DMS153 treated with DMSO at 0.1 percent for 48 hours (cell line): ENCODE measurements at regions not wholly inside any gene's neighbourhood (a gene's known extent, or its start where the extent isn't known, plus 50 kb on each side); places are given as distances from the start of the nearest gene placed in this dataset.
"Not testable (repeated sequence)": the region's sequence is repeated elsewhere in the genome, so short reads cannot be mapped to it uniquely, and the experiment has no call there.

Source experiments
- DNase-seq: peaks from one replicate; lab custom pipeline; 2025; ENCODE audit not compliant: unreplicated experiment; lab: John Stamatoyannopoulos, UW

GRCh38 chr5:1654786-1655495, 131.2 kb upstream of the LPCAT1 start:
- no peak for DNase-seq

GRCh38 chr5:1653698-1654651, 130.2 kb upstream of the LPCAT1 start:
- DNase-seq, result not testable (repeated sequence)

GRCh38 chr5:1652873-1653697, 129.3 kb upstream of the LPCAT1 start:
- no peak for DNase-seq

DNA sequence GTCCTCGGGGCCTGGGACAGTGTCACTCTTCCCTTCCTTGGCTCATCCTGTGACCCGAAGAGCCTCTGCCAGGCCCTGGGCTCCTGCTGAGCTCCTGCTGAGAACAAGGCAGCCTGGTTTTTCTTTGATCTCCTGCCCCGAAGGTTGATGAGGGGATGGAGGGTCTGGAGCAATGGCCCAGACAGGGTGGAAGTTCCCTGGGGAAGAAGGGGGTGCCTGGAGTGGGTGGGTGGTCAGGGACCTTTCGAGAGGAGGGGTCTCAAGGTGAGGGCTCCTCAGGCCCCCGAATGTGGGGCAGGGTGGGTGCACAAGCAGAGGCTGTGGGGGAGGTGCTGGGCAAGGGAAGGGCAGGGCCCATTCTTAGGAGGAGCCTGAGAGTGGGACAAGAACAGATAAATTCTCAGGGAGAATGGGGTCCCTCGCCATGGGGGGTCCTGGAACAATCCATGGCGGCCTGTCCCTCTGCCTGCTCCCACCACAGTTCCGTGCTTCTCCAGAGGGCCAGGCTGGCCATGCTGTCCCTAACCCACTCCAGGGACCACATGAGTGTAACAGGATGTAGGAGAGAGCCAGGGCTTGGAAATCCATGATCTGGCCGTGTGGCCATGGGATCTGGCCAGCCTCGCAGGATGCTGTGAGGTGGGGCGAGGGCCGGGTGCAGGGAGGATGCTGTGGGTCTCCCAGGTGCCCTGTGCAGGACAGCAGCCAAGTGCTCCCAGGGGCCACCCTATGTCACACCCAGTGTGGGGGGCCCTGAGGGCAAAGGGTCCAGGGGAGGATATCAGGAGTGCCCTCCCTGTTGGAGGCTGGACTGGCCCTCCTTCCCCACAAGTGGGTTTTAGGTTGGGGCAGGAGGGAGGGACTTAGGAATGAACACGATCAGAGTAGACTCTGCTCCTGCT, 128.5 kb upstream of the LPCAT1 start:
- DNase-seq, result no peak

GRCh38 chr5:1651250-1651649, 127.5 kb upstream of the LPCAT1 start:
- DNase-seq, result no peak

GRCh38 chr5:1649554-1649953, 125.8 kb upstream of the LPCAT1 start:
- DNase-seq, result no peak

DNA sequence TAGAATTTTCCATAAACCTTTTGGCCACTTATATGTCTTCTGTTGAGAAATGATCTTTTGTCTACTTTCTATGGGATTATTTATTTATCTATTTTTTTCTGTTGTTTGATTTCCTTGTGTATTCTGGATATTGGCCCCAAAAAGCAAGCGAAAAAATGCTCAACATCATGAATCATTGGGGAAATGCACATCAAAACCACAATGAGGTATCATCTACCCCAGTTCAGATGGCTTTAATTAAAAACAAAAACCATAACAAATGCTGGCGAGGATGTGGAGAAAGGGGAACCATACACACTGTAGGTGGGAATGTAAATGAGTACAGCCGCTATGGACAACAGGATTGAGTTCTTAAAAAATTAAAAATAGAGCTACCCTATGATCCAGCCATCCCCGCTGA, 125.0 kb upstream of the LPCAT1 start:
- no peak for DNase-seq

DNA sequence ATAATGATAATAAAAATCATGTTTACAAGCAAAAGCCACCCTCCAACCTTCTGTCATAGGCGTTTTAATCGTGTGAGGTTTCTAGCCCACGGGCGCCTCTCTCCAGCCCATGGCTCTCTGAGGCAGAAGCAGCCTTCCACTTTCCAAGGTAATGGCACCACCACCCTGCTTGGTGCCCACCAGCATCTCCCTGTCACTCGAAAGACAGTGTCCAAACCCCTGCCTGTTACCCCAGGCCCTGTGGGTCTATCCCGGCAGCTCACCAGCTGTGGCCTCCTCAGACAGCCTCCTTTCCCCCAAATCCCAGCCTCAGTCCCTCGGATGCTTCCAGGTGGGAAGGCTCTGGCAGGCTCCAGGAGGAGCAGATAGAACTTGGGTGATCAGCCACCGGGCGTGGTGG, 123.8 kb upstream of the LPCAT1 start:
- DNase-seq, result no peak

GRCh38 chr5:1644810-1645571, 121.2 kb upstream of the LPCAT1 start:
- DNase-seq, result peak; percentile 82

DNA sequence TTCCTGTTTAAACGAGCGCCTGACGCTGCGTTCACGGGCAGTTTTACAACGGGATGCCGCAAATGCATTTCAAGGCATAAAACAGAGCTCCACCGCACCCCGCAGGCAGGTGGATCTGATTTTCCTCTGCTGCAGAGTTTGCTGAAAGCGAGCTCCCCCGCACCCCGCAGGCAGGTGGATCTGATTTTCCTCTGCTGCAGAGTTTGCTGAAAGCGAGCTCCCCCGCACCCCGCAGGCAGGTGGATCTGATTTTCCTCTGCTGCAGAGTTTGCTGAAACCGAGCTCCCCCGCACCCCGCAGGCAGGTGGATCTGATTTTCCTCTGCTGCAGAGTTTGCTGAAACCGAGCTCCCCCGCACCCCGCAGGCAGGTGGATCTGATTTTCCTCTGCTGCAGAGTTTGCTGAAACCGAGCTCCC, 120.6 kb upstream of the LPCAT1 start:
- not testable (repeated sequence) for DNase-seq

- DNase-seq, result no peak
These were observed 120.1 kb upstream of the LPCAT1 start for GRCh38 chr5:1643651-1644392.

DNA sequence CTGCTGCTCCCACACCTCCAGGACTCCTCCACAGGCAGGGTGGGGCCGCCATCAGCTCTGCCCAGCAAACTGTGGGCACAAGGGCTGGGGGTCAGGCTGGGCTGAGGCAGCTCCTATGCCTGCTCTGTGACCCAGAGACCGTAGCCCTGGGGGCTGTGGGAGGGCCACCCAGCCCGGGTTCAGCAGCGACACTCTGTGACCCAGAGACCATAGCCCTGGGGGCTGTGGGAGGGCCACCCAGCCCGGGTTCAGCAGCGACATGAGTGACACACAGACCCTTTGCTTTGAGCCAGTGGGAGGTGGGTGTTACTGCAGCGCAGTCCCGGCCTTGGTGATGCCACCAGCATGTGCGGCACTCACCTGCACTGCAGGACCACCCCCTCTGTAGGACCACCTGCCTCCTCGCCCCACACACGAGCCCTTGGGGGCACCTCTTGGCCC, 118.9 kb upstream of the LPCAT1 start:
- no peak for DNase-seq

DNA sequence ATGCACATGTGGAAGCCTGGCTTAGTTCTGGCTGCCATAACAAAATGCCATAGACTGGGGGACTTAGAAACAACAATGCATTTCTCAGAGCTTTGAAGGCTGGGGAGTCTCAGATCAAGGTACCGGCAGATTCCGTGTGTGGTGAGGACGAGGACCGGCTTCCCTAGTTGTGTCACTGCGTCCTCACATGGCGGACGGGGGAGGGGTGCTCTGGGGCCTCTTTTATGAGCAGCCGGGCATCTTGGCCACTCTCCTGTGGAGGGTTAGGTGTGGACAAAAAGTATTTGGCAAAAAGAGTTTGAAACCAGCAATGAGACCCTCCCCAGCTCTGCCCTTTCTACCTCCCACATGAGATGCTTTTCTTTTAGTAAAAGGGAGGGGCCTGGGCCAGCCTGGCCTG, 118.5 kb upstream of the LPCAT1 start:
- no peak for DNase-seq

DNA sequence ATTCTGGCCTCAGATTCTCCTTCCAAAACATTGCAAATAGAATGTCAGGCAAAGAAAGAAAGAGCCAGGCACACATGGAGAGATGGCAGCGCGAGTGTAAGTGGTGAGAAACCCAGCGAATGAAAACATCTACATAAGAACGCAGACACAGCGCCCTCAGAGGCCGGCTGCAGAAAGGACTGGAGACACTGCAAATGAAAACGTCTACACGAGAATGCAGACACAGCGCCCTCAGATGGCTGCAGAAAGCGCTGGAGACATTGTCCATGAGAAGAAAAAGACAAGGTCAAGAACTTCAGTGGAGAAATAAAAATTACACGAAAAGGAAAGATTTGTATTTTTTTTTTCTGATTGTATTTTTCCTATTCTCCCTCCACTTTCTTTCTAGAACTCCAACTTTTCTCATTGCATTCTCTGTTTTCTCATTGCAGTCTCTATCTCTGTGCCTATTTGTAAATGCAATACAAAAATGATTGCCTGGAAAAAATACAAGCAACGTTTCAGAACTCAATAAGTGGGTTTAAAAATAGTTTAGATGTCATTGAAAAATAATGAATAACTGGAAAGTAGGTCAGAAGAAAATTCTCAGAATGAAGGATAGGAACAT, 117.9 kb upstream of the LPCAT1 start:
- DNase-seq, result peak; percentile 78

DNA sequence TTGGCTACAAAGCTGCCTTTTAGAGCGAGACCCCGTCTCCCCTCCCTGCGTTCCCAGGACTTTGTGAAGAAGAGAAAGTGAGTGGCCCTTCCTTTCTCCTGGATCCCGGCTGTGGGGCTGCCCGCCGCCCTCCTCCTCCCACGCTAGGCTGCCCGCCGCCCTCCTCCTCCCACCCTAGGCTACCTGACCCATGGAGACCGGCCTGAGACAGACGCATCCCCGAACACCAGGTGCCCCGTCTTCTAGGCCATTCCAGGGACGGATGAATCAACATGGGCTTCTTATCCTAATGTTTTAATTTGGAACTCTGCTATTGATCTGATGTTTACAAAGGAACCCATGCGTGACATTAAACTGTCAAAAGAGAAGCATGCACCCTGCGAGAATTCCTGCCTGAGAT, 117.3 kb upstream of the LPCAT1 start:
- no peak for DNase-seq

GRCh38 chr5:1640421-1640881, 116.7 kb upstream of the LPCAT1 start:
- no peak for DNase-seq

DNA sequence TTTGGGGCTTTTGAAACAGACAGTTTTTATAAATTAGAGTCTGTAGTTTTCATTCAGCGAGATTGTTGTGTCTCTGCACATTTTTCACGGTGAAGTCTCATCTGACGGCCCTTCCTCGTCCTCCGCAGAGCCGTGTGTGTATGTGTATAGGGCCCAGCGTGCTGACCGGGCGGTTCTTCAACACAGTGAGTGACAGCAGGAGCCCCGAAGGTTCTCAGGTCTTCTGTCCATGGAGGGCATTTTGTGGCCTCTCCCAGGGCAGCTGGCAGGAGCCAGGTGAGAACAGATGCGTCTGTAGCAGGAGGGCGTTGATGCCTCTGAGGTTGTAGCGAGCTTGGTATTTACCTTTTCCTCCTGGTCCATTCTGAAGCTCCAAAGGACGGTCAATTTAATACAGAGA, 116.0 kb upstream of the LPCAT1 start:
- DNase-seq, result no peak

GRCh38 chr5:1638658-1639400, 115.1 kb upstream of the LPCAT1 start:
- no peak for DNase-seq
